ENCODE measurements at regions not wholly inside any gene's neighbourhood (a gene's known extent, or its start where the extent isn't known, plus 50 kb on each side); places are given as distances from the start of the nearest gene placed in this dataset.

- DNase-seq (no peak), FAIRE-seq (no peak)
- no peak overlapping the region for H3K9ac ChIP-seq (ENCODE audit: low read length in 3 of 3)
- intact Hi-C loops (cut with DNase I): no loop called here
- no peaks in the 10 kb centered on the region for H3K4me1 ChIP-seq (ENCODE audit: control insufficient read depth in 2 of 3, insufficient read depth in 2 of 3, low read depth in 1 of 3, low read length in 3 of 3)
- H3K27ac ChIP-seq (ENCODE audit: low read depth in 2 of 2, low read length in 2 of 2): no peak overlapping the region
- no peaks in the 10 kb centered on the region for H3K36me3 ChIP-seq (ENCODE audit: control insufficient read depth in 2 of 3, insufficient read depth in 3 of 3, low read length in 3 of 3)
- H3K9me3 ChIP-seq (ENCODE audit: control insufficient read depth in 2 of 3, insufficient read depth in 1 of 3, low read length in 3 of 3): no peaks in the 10 kb centered on the region
- no peak for TF ChIP-seq CTCF (IDR thresholded peaks at IDR 0.05; ENCODE audit: borderline replicate concordance, extremely low read depth, insufficient read depth)
- no peak overlapping the region for H3K4me3 ChIP-seq (ENCODE audit: low read length in 3 of 3)
- H3K27me3 ChIP-seq (ENCODE audit: control insufficient read depth, insufficient read depth, low read length): no peaks in the 10 kb centered on the region
Measured at GRCh38 chr3:139252719-139253118, 91.1 kb upstream of the MRPS22 start.

- no peaks in the 10 kb centered on the region for H3K27me3 ChIP-seq (ENCODE audit: control insufficient read depth, insufficient read depth, low read length)
- H3K36me3 ChIP-seq (ENCODE audit: control insufficient read depth in 2 of 3, insufficient read depth in 3 of 3, low read length in 3 of 3): no peaks in the 10 kb centered on the region
- H3K4me3 ChIP-seq (ENCODE audit: low read length in 3 of 3): no peak overlapping the region
- no peak overlapping the region for H3K9ac ChIP-seq (ENCODE audit: low read length in 3 of 3)
- intact Hi-C loops (cut with DNase I): no loop called here
- DNase-seq (no peak), FAIRE-seq (no peak)
- TF ChIP-seq CTCF (IDR thresholded peaks at IDR 0.05; ENCODE audit: borderline replicate concordance, extremely low read depth, insufficient read depth): no peak
- H3K4me1 ChIP-seq (ENCODE audit: control insufficient read depth in 2 of 3, insufficient read depth in 2 of 3, low read depth in 1 of 3, low read length in 3 of 3): no peaks in the 10 kb centered on the region
- H3K27ac ChIP-seq (ENCODE audit: low read depth in 2 of 2, low read length in 2 of 2): no peak overlapping the region
- H3K9me3 ChIP-seq (ENCODE audit: control insufficient read depth in 2 of 3, insufficient read depth in 1 of 3, low read length in 3 of 3): no peaks in the 10 kb centered on the region
Measured at GRCh38 chr3:139258276-139258675, 85.5 kb upstream of the MRPS22 start.

GRCh38 chr3:139259398-139259797 lies 84.4 kb upstream of the MRPS22 start:
- Histone ChIP-seq H3K4me3 (ENCODE audit: low read length in 3 of 3) (no peak overlapping the region), H3K9me3 (ENCODE audit: control insufficient read depth in 2 of 3, insufficient read depth in 1 of 3, low read length in 3 of 3) (no peaks in the 10 kb centered on the region), H3K27me3 (ENCODE audit: control insufficient read depth, insufficient read depth, low read length) (no peaks in the 10 kb centered on the region), H3K27ac (ENCODE audit: low read depth in 2 of 2, low read length in 2 of 2) (no peak overlapping the region), H3K36me3 (ENCODE audit: control insufficient read depth in 2 of 3, insufficient read depth in 3 of 3, low read length in 3 of 3) (no peaks in the 10 kb centered on the region), H3K4me1 (ENCODE audit: control insufficient read depth in 2 of 3, insufficient read depth in 2 of 3, low read depth in 1 of 3, low read length in 3 of 3) (no peaks in the 10 kb centered on the region), H3K9ac (ENCODE audit: low read length in 3 of 3) (no peak overlapping the region)
- intact Hi-C loops (cut with DNase I): no loop called here
- TF ChIP-seq CTCF (IDR thresholded peaks at IDR 0.05; ENCODE audit: borderline replicate concordance, extremely low read depth, insufficient read depth): no peak
- FAIRE-seq: no peak
- DNase-seq: no peak

GRCh38 chr3:139260041-139260486 lies 83.8 kb upstream of the MRPS22 start:
- Histone ChIP-seq H3K9ac (ENCODE audit: low read length in 3 of 3) (no peak overlapping the region), H3K9me3 (ENCODE audit: control insufficient read depth in 2 of 3, insufficient read depth in 1 of 3, low read length in 3 of 3) (no peaks in the 10 kb centered on the region), H3K27ac (ENCODE audit: low read depth in 2 of 2, low read length in 2 of 2) (no peak overlapping the region), H3K4me3 (ENCODE audit: low read length in 3 of 3) (no peak overlapping the region), H3K36me3 (ENCODE audit: control insufficient read depth in 2 of 3, insufficient read depth in 3 of 3, low read length in 3 of 3) (no peaks in the 10 kb centered on the region), H3K27me3 (ENCODE audit: control insufficient read depth, insufficient read depth, low read length) (no peaks in the 10 kb centered on the region), H3K4me1 (ENCODE audit: control insufficient read depth in 2 of 3, insufficient read depth in 2 of 3, low read depth in 1 of 3, low read length in 3 of 3) (no peaks in the 10 kb centered on the region)
- DNase-seq: no peak
- TF ChIP-seq CTCF (IDR thresholded peaks at IDR 0.05; ENCODE audit: borderline replicate concordance, extremely low read depth, insufficient read depth): no peak
- FAIRE-seq: no peak
- intact Hi-C loops (cut with DNase I): no loop called here

Data from kidney (tissue), 13 donors.